CD4-positive, alpha-beta T cell treated with Interleukin-15 for 4 hours (primary cell): ENCODE measurements at regions not wholly inside any gene's neighbourhood (a gene's known extent, or its start where the extent isn't known, plus 50 kb on each side); places are given as distances from the start of the nearest gene placed in this dataset.
"Not testable (repeated sequence)": the region's sequence is repeated elsewhere in the genome, so short reads cannot be mapped to it uniquely, and the experiment has no call there.

Source experiments
- DNase-seq: peaks from one replicate; pipeline ENCODE4 v3.0.0-alpha.2; 2020; ENCODE audit warnings: low spot score

- no peak for DNase-seq
Measured at GRCh38 chr4:138500869-138501268, 258.7 kb upstream of the SLC7A11 start.

- no peak for DNase-seq
Measured at GRCh38 chr4:138499627-138500026, 257.5 kb upstream of the SLC7A11 start.

- DNase-seq = no peak
Measured at GRCh38 chr4:138494931-138495330, 252.8 kb upstream of the SLC7A11 start.

- no peak for DNase-seq
Measured at GRCh38 chr4:138494116-138494515, 252.0 kb upstream of the SLC7A11 start.

- DNase-seq = no peak
Measured at GRCh38 chr4:138492176-138492575, 250.0 kb upstream of the SLC7A11 start.

GRCh38 chr4:138488533-138488932, 246.4 kb upstream of the SLC7A11 start:
- DNase-seq = no peak

- DNase-seq = no peak
Measured at GRCh38 chr4:138487670-138488069, 245.5 kb upstream of the SLC7A11 start.

GRCh38 chr4:138487230-138487629, 245.1 kb upstream of the SLC7A11 start:
- DNase-seq = no peak

- DNase-seq = no peak
Measured at GRCh38 chr4:138485498-138485897, 243.3 kb upstream of the SLC7A11 start.

- no peak for DNase-seq
Measured at GRCh38 chr4:138475116-138475515, 233.0 kb upstream of the SLC7A11 start.

- no peak for DNase-seq
Measured at GRCh38 chr4:138473339-138473738, 231.2 kb upstream of the SLC7A11 start.

- no peak for DNase-seq
Measured at GRCh38 chr4:138460477-138461414, 218.6 kb upstream of the SLC7A11 start.

- DNase-seq = no peak
Measured at GRCh38 chr4:138458751-138459150, 216.6 kb upstream of the SLC7A11 start.

GRCh38 chr4:138456349-138456748, 214.2 kb upstream of the SLC7A11 start:
- DNase-seq = not testable (repeated sequence)

- no peak for DNase-seq
Measured at GRCh38 chr4:138455097-138455496, 212.9 kb upstream of the SLC7A11 start.

GRCh38 chr4:138452826-138453225, 210.7 kb upstream of the SLC7A11 start:
- no peak for DNase-seq

- DNase-seq = no peak
Measured at GRCh38 chr4:138451276-138451663, 209.1 kb upstream of the SLC7A11 start.

- no peak for DNase-seq
Measured at GRCh38 chr4:138450546-138451275, 208.6 kb upstream of the SLC7A11 start.

GRCh38 chr4:138449938-138450337, 207.8 kb upstream of the SLC7A11 start:
- DNase-seq = no peak

GRCh38 chr4:138448169-138448568, 206.0 kb upstream of the SLC7A11 start:
- no peak for DNase-seq

- DNase-seq = no peak
Measured at GRCh38 chr4:138446456-138446855, 204.3 kb upstream of the SLC7A11 start.

- no peak for DNase-seq
Measured at GRCh38 chr4:138445098-138445497, 202.9 kb upstream of the SLC7A11 start.

- DNase-seq = no peak
Measured at GRCh38 chr4:138444260-138444659, 202.1 kb upstream of the SLC7A11 start.
